Jurkat, Clone E6-1 (cell line): ENCODE measurements at regions not wholly inside any gene's neighbourhood (a gene's known extent, or its start where the extent isn't known, plus 50 kb on each side); places are given as distances from the start of the nearest gene placed in this dataset.
"Not testable (repeated sequence)": the region's sequence is repeated elsewhere in the genome, so short reads cannot be mapped to it uniquely, and the experiment has no call there.

Experiments
- DNase-seq: peaks from one replicate; pipeline ENCODE4 v3.0.0-alpha.2; 2011; ENCODE audit warnings: low read depth, low spot score
- H3K4me3 ChIP-seq: 2 replicates; pipeline ENCODE4 v1.5.1; 2011; ENCODE audit warnings: mild to moderate bottlenecking, low read length, control low read depth, moderate library complexity

GRCh38 chr3:168981396-168981795, 682.1 kb downstream of the MECOM start:
- no peak overlapping the region for H3K4me3 ChIP-seq
- no peak for DNase-seq

GRCh38 chr3:168977716-168978374, 685.7 kb downstream of the MECOM start:
- DNase-seq = no peak

GRCh38 chr3:168976969-168977368, 686.5 kb downstream of the MECOM start:
- no peak for DNase-seq
- H3K4me3 ChIP-seq = no peak overlapping the region

More at GRCh38 chr3:168977716-168978374, 685.7 kb downstream of the MECOM start:
- no peak overlapping the region for H3K4me3 ChIP-seq

GRCh38 chr3:168975576-168975975, 687.9 kb downstream of the MECOM start:
- no peak for DNase-seq
- no peak overlapping the region for H3K4me3 ChIP-seq

- no peak overlapping the region for H3K4me3 ChIP-seq
- DNase-seq = no peak
Measured at GRCh38 chr3:168974617-168975403, 688.7 kb downstream of the MECOM start.

- no peak for DNase-seq
- no peak overlapping the region for H3K4me3 ChIP-seq
Measured at GRCh38 chr3:168973897-168974296, 689.6 kb downstream of the MECOM start.

- no peak overlapping the region for H3K4me3 ChIP-seq
- no peak for DNase-seq
Measured at GRCh38 chr3:168973206-168973605, 690.3 kb downstream of the MECOM start.

GRCh38 chr3:168968609-168969008, 694.9 kb downstream of the MECOM start:
- H3K4me3 ChIP-seq = no peak overlapping the region
- no peak for DNase-seq

GRCh38 chr3:168964736-168965135, 698.8 kb downstream of the MECOM start:
- H3K4me3 ChIP-seq = no peak overlapping the region
- DNase-seq = no peak

GRCh38 chr3:168961271-168961670, 702.2 kb downstream of the MECOM start:
- no peak overlapping the region for H3K4me3 ChIP-seq
- DNase-seq = no peak

- no peak overlapping the region for H3K4me3 ChIP-seq
- no peak for DNase-seq
Measured at GRCh38 chr3:168959731-168960130, 703.8 kb downstream of the MECOM start.

GRCh38 chr3:168958466-168958865, 705.0 kb downstream of the MECOM start:
- no peak overlapping the region for H3K4me3 ChIP-seq
- DNase-seq = no peak

- no peak for DNase-seq
- no peak overlapping the region for H3K4me3 ChIP-seq
Measured at GRCh38 chr3:168956076-168956475, 707.4 kb downstream of the MECOM start.

- no peak overlapping the region for H3K4me3 ChIP-seq
- no peak for DNase-seq
Measured at GRCh38 chr3:168952551-168952950, 711.0 kb downstream of the MECOM start.

- H3K4me3 ChIP-seq = no peak overlapping the region
- no peak for DNase-seq
Measured at GRCh38 chr3:168951884-168952283, 711.6 kb downstream of the MECOM start.

GRCh38 chr3:168951368-168951767, 712.1 kb downstream of the MECOM start:
- no peak overlapping the region for H3K4me3 ChIP-seq
- DNase-seq = no peak

- H3K4me3 ChIP-seq = no peak overlapping the region
- DNase-seq = no peak
Measured at GRCh38 chr3:168950622-168951021, 712.9 kb downstream of the MECOM start.

- no peak for DNase-seq
- no peak overlapping the region for H3K4me3 ChIP-seq
Measured at GRCh38 chr3:168939651-168940238, 723.8 kb downstream of the MECOM start.

- no peak for DNase-seq
- H3K4me3 ChIP-seq = no peak overlapping the region
Measured at GRCh38 chr3:168933614-168934013, 729.9 kb downstream of the MECOM start.

GRCh38 chr3:168929997-168930396, 733.5 kb downstream of the MECOM start:
- not testable (repeated sequence) for DNase-seq, H3K4me3 ChIP-seq
